ENCODE measurements at regions not wholly inside any gene's neighbourhood (a gene's known extent, or its start where the extent isn't known, plus 50 kb on each side); places are given as distances from the start of the nearest gene placed in this dataset.

DNA sequence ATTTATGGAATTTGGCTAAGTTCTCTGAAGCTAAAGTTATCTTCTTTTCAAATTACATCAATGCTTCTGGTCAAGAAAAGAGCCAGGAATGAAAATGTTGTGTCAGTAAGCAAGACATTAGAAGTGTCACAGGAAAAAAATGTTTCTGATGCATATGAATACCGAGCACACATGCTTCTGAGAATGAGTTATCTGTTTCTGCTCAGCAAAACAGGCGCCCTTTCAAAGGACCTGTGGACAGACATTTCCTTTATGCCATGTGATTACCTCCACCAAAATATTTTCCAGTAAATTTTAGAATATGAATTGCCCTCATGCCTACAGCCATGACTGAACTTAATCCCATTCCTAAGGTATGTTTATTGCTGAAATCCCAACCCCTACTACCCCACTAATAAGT lies 55.4 kb upstream of the RNF180 start:
- CTCF ChIA-PET: no interaction called here

DNA sequence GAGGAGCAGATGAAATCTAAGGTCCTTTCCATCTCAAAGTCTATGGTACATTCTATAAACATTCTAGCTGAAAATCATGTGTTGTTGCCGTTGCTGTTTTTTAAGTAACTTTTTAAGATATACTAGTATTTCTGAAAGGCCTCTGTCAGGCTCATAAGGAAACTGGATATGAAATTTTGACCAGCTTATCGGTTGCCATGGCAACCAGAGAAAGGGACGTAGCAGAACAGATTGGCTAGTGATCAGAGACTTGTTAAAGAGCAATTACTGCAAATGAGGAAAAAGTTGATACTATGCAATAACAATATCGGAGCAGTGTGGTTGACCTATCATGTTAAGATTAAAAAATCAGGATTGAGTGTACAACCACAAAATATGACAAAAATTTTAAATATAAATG lies 57.0 kb upstream of the RNF180 start:
- no peak overlapping the region for H3K4me3 ChIP-seq (ENCODE audit: low read length)
- no peaks in the 10 kb centered on the region for H3K36me3 ChIP-seq (ENCODE audit: control insufficient read depth in 2 of 3, insufficient read depth in 3 of 3, low read length in 3 of 3)
- no peaks in the 10 kb centered on the region for H3K36me3 Mint-ChIP-seq
- no peak overlapping the region for H3K27ac ChIP-seq (ENCODE audit: low read depth, low read length)
- H3K9me3 ChIP-seq (ENCODE audit: control insufficient read depth in 2 of 3, low read length in 3 of 3): peaks cover 0 to 3% (median 0%) of the 10 kb centered on the region in 3 experiments
- H3K9me3 Mint-ChIP-seq: peaks cover 1 to 25% (median 15%) of the 10 kb centered on the region in 11 donors
- no peak overlapping the region for H3K4me3 Mint-ChIP-seq
- DNase-seq (no peak), ATAC-seq (no peak)
- no peaks in the 10 kb centered on the region for H3K4me1 Mint-ChIP-seq
- no peaks in the 10 kb centered on the region for H3K4me1 ChIP-seq (ENCODE audit: control insufficient read depth in 2 of 2, insufficient read depth in 2 of 2, low read length in 2 of 2)
- POLR2A ChIA-PET: no interaction called here
- no peak overlapping the region for H3K27ac Mint-ChIP-seq
- H3K27me3 ChIP-seq (ENCODE audit: control insufficient read depth in 2 of 2, insufficient read depth in 2 of 2, low read length in 2 of 2): no peaks in the 10 kb centered on the region
- intact Hi-C loops (cut with micrococcal nuclease): no loop called here
- no peaks in the 10 kb centered on the region for H3K27me3 Mint-ChIP-seq
- CTCF ChIA-PET: no interaction called here

More for the DNA sequence above, 55.4 kb upstream of the RNF180 start:
- no peaks in the 10 kb centered on the region for H3K36me3 ChIP-seq (ENCODE audit: control insufficient read depth in 2 of 3, insufficient read depth in 3 of 3, low read length in 3 of 3)
- intact Hi-C loops (cut with micrococcal nuclease): no loop called here
- ATAC-seq (no peak), DNase-seq (no peak)
- Mint-ChIP-seq H3K36me3 (no peaks in the 10 kb centered on the region), H3K27me3 (no peaks in the 10 kb centered on the region), H3K4me3 (no peak overlapping the region), H3K4me1 (no peaks in the 10 kb centered on the region), H3K27ac (no peak overlapping the region), H3K9me3 (peaks cover 1 to 24% (median 12%) of the 10 kb centered on the region in 11 donors)
- no peaks in the 10 kb centered on the region for H3K4me1 ChIP-seq (ENCODE audit: control insufficient read depth in 2 of 2, insufficient read depth in 2 of 2, low read length in 2 of 2)
- no peak overlapping the region for H3K4me3 ChIP-seq (ENCODE audit: low read length)
- peaks cover 0 to 2% (median 0%) of the 10 kb centered on the region in 3 experiments for H3K9me3 ChIP-seq (ENCODE audit: control insufficient read depth in 2 of 3, low read length in 3 of 3)
- no peak overlapping the region for H3K27ac ChIP-seq (ENCODE audit: low read depth, low read length)
- no peaks in the 10 kb centered on the region for H3K27me3 ChIP-seq (ENCODE audit: control insufficient read depth in 2 of 2, insufficient read depth in 2 of 2, low read length in 2 of 2)
- POLR2A ChIA-PET: no interaction called here

DNA sequence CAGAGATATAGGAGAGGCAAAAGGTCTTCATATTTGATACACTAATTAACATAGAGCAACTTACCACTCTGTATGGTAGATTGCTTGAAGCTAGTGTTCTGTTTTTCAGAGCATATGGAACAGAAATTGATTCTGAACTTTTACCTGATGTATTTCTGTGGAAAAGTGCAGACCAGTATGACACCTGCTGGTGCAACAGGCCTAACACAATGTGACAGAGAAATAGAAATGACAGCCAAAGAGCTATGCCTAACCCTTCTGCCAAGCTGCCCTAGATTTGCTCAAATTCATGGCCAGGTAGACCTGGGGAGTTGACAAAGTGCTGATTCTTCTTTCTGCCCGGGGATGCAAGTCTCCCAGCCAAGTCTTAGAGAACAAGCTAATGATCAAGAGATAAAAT lies 65.4 kb upstream of the RNF180 start:
- Mint-ChIP-seq H3K36me3 (no peaks in the 10 kb centered on the region), H3K27ac (no peak overlapping the region), H3K4me3 (no peak overlapping the region), H3K4me1 (no peaks in the 10 kb centered on the region), H3K27me3 (no peaks in the 10 kb centered on the region), H3K9me3 (peaks cover 2 to 18% (median 11%) of the 10 kb centered on the region in 11 donors)
- CTCF ChIA-PET: no interaction called here
- Histone ChIP-seq H3K27me3 (ENCODE audit: control insufficient read depth in 2 of 2, insufficient read depth in 2 of 2, low read length in 2 of 2) (no peaks in the 10 kb centered on the region), H3K4me3 (ENCODE audit: low read length) (no peak overlapping the region), H3K36me3 (ENCODE audit: control insufficient read depth in 2 of 3, insufficient read depth in 3 of 3, low read length in 3 of 3) (no peaks in the 10 kb centered on the region), H3K9me3 (ENCODE audit: control insufficient read depth in 2 of 3, low read length in 3 of 3) (peaks cover 0 to under 1% (median 0%) of the 10 kb centered on the region in 3 experiments), H3K27ac (ENCODE audit: low read depth, low read length) (no peak overlapping the region), H3K4me1 (ENCODE audit: control insufficient read depth in 2 of 2, insufficient read depth in 2 of 2, low read length in 2 of 2) (no peaks in the 10 kb centered on the region)
- POLR2A ChIA-PET: no interaction called here
- ATAC-seq (no peak), DNase-seq (no peak)
- intact Hi-C loops (cut with micrococcal nuclease): no loop called here

DNA sequence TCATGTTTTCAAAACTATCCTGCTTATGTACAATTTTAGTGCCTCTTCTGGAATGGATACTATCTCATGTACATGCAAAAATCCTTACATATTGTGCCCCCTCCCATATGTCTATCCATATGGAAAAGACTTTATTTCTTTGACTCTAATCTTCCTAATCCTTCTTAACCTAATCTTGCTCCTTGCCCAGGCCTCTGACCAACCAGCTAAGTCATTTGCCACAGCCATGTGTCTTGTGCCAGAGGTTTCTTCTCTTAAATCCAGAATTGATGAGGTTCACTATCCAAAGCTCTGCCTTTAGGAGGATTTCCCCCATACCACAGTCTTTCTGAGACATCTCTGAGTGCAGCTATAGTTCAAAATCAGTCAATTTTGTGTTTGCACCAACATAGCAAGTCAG lies 68.9 kb upstream of the RNF180 start:
- Histone ChIP-seq H3K4me3 (ENCODE audit: low read length) (no peak overlapping the region), H3K4me1 (ENCODE audit: control insufficient read depth in 2 of 2, insufficient read depth in 2 of 2, low read length in 2 of 2) (no peaks in the 10 kb centered on the region), H3K27me3 (ENCODE audit: control insufficient read depth in 2 of 2, insufficient read depth in 2 of 2, low read length in 2 of 2) (no peaks in the 10 kb centered on the region), H3K9me3 (ENCODE audit: control insufficient read depth in 2 of 3, low read length in 3 of 3) (no peaks in the 10 kb centered on the region), H3K36me3 (ENCODE audit: control insufficient read depth in 2 of 3, insufficient read depth in 3 of 3, low read length in 3 of 3) (no peaks in the 10 kb centered on the region), H3K27ac (ENCODE audit: low read depth, low read length) (no peak overlapping the region)
- Mint-ChIP-seq H3K4me3 (no peak overlapping the region), H3K9me3 (peaks cover under 1 to 17% (median 10%) of the 10 kb centered on the region in 11 donors), H3K36me3 (no peaks in the 10 kb centered on the region), H3K27me3 (no peaks in the 10 kb centered on the region), H3K4me1 (no peaks in the 10 kb centered on the region), H3K27ac (no peak overlapping the region)
- ATAC-seq: no peak
- POLR2A ChIA-PET: no interaction called here
- CTCF ChIA-PET: no interaction called here
- intact Hi-C loops (cut with micrococcal nuclease): no loop called here
- no peak for DNase-seq

DNA sequence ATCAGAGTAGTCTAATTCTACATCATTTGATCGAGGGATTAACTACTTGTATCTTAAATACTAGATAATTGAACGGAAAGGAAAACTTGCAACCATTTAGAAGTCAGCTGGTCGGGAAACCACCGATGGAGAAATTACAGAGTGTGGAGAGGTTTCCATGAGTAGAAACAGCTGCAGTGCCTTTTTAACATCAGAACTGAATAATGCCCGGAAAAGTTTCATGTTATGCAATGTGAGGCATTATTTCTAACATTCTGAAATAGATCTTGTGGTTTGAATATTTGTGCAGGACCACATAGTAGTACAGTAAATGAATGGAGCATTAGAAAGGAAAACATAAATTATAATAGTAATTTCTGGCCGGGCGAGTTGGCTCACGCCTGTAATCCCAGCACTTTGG lies 88.1 kb upstream of the RNF180 start:
- H3K27me3 Mint-ChIP-seq: no peaks in the 10 kb centered on the region
- H3K27ac Mint-ChIP-seq: no peak overlapping the region
- Histone ChIP-seq H3K27me3 (ENCODE audit: control insufficient read depth in 2 of 2, insufficient read depth in 2 of 2, low read length in 2 of 2) (no peaks in the 10 kb centered on the region), H3K36me3 (ENCODE audit: control insufficient read depth in 2 of 3, insufficient read depth in 3 of 3, low read length in 3 of 3) (no peaks in the 10 kb centered on the region), H3K4me1 (ENCODE audit: control insufficient read depth in 2 of 2, insufficient read depth in 2 of 2, low read length in 2 of 2) (no peaks in the 10 kb centered on the region), H3K27ac (ENCODE audit: low read depth, low read length) (no peak overlapping the region), H3K9me3 (ENCODE audit: control insufficient read depth in 2 of 3, low read length in 3 of 3) (no peaks in the 10 kb centered on the region), H3K4me3 (ENCODE audit: low read length) (no peak overlapping the region)
- peaks cover 0 to 6% (median 1%) of the 10 kb centered on the region in 11 donors for H3K9me3 Mint-ChIP-seq
- H3K36me3 Mint-ChIP-seq: no peaks in the 10 kb centered on the region
- intact Hi-C loops (cut with micrococcal nuclease): no loop called here
- no peaks in the 10 kb centered on the region for H3K4me1 Mint-ChIP-seq
- DNase-seq: no peak
- ChIA-PET POLR2A (no interaction called here), CTCF (no interaction called here)
- H3K4me3 Mint-ChIP-seq: no peak overlapping the region
- no peak for ATAC-seq

DNA sequence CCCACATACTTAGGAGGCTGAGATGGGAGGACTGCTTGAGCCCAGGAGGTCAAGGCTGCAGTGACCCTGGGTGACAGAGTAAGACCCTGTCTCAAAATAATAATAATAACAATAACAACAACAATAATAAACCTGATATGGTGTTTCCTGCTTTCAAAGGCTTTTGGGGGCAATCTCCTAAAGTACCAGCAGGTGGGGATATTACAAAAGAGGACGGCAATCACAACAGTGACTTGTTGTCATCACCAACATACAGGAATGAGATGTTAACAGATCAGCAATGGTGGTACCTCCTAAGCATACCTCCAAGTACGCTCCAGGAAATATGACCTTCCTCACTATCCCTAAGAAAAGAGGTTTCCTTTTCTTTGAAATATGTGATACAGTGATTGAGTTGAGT lies 91.1 kb upstream of the RNF180 start:
- Mint-ChIP-seq H3K27ac (no peak overlapping the region), H3K27me3 (no peaks in the 10 kb centered on the region), H3K4me1 (no peaks in the 10 kb centered on the region), H3K9me3 (peaks cover 0 to 8% (median 0%) of the 10 kb centered on the region in 11 donors), H3K4me3 (no peak overlapping the region), H3K36me3 (no peaks in the 10 kb centered on the region)
- Histone ChIP-seq H3K27ac (ENCODE audit: low read depth, low read length) (no peak overlapping the region), H3K36me3 (ENCODE audit: control insufficient read depth in 2 of 3, insufficient read depth in 3 of 3, low read length in 3 of 3) (no peaks in the 10 kb centered on the region), H3K27me3 (ENCODE audit: control insufficient read depth in 2 of 2, insufficient read depth in 2 of 2, low read length in 2 of 2) (no peaks in the 10 kb centered on the region), H3K4me3 (ENCODE audit: low read length) (no peak overlapping the region), H3K4me1 (ENCODE audit: control insufficient read depth in 2 of 2, insufficient read depth in 2 of 2, low read length in 2 of 2) (no peaks in the 10 kb centered on the region), H3K9me3 (ENCODE audit: control insufficient read depth in 2 of 3, low read length in 3 of 3) (no peaks in the 10 kb centered on the region)
- no peak for DNase-seq
- intact Hi-C loops (cut with micrococcal nuclease): loop anchor here in 1 of 2 donors (5.0 kb wide), 1 partner anchor 538 kb away; no protein-coding TSS in a partner anchor
- no peak for ATAC-seq
- ChIA-PET CTCF (no interaction called here), POLR2A (no interaction called here)

DNA sequence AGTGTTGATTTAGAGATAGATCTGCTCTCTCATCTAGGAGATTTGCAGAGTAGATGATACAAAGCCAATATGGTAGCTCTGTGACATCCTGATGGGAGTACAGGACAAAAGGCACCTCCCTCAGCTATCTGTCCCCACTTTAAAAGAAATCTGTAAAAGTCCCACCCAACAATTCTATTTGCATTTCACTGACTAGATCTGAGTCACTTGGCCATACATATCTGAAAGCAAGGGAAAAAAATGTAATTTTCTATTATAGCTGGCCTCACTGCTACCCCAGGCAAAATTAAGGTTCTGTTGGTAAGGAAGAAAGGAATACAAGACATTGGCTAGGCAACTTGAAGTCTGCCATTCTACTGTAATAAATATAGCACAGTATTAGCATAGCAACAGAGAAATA lies 96.2 kb upstream of the RNF180 start:
- H3K27ac ChIP-seq (ENCODE audit: low read depth, low read length): no peak overlapping the region
- ChIA-PET POLR2A (no interaction called here), CTCF (no interaction called here)
- no peaks in the 10 kb centered on the region for H3K4me1 Mint-ChIP-seq
- H3K27me3 Mint-ChIP-seq: no peaks in the 10 kb centered on the region
- no peaks in the 10 kb centered on the region for H3K27me3 ChIP-seq (ENCODE audit: control insufficient read depth in 2 of 2, insufficient read depth in 2 of 2, low read length in 2 of 2)
- H3K4me3 ChIP-seq (ENCODE audit: low read length): no peak overlapping the region
- peaks cover 0 to 16% (median 2%) of the 10 kb centered on the region in 11 donors for H3K9me3 Mint-ChIP-seq
- DNase-seq (no peak), ATAC-seq (no peak)
- H3K36me3 Mint-ChIP-seq: no peaks in the 10 kb centered on the region
- H3K27ac Mint-ChIP-seq: no peak overlapping the region
- H3K36me3 ChIP-seq (ENCODE audit: control insufficient read depth in 2 of 3, insufficient read depth in 3 of 3, low read length in 3 of 3): no peaks in the 10 kb centered on the region
- intact Hi-C loops (cut with micrococcal nuclease): no loop called here
- H3K9me3 ChIP-seq (ENCODE audit: control insufficient read depth in 2 of 3, low read length in 3 of 3): no peaks in the 10 kb centered on the region
- H3K4me1 ChIP-seq (ENCODE audit: control insufficient read depth in 2 of 2, insufficient read depth in 2 of 2, low read length in 2 of 2): no peaks in the 10 kb centered on the region
- H3K4me3 Mint-ChIP-seq: no peak overlapping the region
